Fibroblast of skin of right quadriceps (primary cell): ENCODE measurements at regions not wholly inside any gene's neighbourhood (a gene's known extent, or its start where the extent isn't known, plus 50 kb on each side); places are given as distances from the start of the nearest gene placed in this dataset.
"Not testable (repeated sequence)": the region's sequence is repeated elsewhere in the genome, so short reads cannot be mapped to it uniquely, and the experiment has no call there.

Experiments
- DNase-seq: peaks from one replicate; pipeline ENCODE4 v3.0.0-alpha.2; 2013

DNA sequence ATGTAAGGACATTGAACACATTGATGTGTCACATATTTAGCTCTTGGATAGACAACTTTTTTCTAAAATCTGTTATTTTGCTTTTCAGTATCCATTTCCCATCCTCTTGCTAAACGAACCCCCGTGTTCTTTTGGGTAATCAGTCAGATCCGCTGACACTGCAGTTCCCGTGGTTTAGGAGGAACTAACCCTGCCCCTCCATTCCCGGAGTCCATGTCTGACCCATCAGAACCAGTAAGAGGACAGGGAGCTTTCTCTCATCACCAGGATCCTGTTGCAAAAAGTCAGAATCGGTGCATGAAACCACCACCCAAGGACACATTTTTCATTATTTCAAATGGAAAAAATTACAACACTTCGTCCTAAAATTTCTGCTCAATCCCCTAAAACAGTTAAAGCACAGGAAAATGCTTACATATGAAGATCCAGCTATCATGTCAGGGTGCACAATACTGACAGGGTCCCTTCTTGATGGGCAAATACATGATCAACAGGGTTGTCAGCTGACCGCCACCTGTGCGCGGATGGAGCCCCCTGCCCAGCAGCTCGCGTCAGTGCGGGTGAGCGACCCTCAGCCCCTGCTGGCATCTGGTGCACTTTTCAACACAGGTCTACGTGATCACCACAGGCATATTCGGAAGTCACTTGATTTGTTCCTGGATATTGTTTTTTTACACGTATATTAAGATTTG lies 276.8 kb downstream of the ADGRD1 start:
- DNase-seq, result no peak

DNA sequence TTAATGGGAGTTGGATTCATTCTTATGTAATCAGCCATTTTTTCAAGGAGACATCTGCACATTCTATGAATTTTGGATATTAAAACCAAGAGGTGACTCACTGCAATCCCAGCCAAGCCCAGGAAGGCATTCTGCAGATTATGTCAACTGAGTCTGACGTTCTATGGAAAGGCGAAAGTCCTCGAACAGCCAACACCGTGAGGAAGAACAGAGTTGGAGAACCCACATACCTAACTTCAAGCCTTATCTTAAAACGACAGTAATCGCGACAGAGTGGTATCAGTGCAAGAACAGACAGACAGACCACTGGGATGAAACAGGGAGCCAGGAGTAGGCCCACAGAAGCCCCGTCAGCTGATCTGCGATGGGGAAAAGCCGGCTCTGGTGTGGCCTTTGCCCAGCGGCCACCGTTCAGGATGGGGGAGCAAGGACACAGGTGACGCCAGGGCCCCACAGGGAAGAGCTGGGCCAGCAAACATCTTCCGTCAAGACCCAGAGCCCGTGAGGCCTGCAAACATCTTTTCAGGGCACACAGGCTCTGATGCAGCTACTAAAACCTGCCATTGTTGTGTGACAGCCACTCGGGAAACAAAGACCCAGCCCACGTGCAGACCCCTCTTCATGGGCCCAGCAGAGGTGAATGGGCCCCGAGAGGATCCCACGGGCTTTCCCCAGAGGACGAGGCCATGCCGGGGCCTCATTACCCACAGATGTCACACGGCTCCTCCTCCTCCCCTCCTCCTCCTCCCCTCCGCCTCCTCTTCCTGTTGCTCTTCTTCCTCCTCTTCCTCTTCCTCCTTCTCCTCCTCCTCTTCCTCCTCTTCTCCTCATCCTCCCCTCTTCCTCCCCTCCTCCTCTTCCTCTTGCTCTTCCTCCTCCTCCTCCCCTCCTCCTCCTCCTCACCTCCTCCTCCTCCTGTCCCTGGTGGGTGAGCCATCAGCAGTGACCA lies 277.6 kb downstream of the ADGRD1 start:
- no peak for DNase-seq

DNA sequence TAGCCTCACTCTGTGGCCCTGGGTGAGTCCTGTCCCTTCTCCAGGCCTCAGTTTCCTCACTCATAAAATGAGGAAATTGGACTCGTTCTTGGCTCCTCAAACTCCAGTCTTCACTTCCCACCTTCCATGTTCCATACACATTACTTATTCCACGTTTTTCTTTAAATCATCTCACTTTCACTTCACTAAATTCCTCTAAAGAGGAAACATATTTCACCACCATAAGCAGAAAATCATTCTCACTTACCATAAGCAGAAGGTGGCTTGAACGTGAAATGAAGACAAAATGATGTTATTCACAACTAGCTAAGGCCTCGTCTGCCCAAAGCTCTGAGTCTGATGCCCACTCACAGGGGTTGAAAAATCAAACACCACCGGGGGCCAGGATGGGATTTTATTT lies 278.3 kb downstream of the ADGRD1 start:
- DNase-seq, result no peak

DNA sequence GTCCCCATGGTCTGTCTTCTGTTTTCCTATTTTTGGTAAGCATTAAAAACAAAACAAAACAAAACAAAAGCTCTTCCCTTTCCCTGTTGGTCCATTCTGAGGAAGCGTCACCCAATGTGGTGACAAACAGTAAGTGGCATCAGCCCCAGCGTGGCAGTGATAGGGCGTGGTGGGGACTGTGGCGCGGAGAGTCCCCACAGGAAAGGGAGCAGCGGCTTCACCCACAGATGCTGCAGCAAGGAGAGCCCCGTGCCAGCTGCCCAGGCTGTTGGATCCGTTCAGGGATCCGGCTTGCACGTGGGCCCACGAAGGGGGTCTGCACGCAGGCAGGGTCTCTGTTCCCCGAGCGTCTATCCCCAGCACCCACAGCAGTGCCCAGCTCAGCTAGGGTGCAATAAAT lies 279.2 kb downstream of the ADGRD1 start:
- not testable (repeated sequence) for DNase-seq

DNA sequence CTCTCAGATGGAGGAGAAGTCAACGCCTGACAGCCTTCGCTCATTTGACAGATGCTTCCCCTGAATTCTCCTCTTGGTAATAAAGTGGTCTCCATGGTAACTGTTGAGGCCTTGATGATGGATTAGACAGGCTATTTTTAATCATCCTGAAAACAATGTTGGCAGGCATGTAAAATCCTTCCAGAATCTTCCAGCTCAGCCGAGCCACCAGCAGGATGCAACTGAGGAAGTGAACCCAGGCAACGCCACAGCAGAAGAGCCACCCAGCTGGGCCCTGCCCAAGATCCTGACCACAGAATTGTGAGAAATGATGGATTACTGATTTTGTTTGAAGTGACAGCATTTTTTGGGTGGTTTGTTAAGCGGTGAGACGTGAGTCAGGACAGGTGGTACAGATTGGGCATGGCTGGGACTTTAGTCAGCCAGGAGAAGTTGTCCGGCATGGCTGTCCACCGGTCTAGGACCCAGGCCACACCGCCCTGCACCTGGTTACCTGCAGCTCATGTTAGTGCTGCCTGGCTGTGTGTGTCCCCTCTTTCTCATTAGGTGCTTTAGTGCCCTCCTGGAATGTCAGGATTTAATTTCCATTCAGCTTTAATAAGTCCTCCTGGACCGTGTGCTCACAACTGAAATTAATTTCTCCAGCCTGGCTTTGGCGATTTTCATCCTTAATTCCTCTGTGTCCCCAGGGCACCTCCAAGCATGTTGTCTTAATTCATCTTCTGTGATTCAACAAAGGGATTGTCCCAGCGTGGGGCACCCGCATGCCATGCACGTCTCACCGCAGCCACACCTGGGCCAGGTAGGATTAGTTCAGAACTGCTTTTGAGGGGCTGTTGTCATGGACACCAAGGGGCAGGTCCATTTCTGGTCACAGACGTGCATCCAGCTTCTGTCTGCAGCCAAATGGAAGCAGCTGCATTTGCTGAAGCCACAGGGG lies 280.4 kb downstream of the ADGRD1 start:
- not testable (repeated sequence) for DNase-seq

DNA sequence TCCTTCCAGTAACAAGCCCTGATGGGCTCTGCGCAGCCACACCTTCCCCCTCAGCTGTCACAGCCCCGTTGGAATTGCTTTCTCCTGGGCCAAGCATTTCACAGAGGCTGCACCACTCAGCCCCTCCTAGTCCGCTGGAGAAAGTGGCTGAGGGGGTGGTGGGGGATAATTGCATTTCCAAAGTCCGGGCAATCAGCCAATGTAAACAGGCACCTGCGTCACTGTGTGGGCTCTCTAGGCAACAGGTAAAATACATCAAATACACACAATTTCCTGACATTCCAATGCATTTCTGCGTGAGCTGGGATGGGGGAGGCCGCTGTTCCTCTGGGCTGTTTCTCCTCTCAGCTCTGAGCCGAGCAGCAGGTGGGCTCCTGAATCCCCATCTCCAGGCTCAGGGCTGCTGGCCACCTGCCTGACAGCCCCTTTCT lies 281.1 kb downstream of the ADGRD1 start:
- DNase-seq, result not testable (repeated sequence)

DNA sequence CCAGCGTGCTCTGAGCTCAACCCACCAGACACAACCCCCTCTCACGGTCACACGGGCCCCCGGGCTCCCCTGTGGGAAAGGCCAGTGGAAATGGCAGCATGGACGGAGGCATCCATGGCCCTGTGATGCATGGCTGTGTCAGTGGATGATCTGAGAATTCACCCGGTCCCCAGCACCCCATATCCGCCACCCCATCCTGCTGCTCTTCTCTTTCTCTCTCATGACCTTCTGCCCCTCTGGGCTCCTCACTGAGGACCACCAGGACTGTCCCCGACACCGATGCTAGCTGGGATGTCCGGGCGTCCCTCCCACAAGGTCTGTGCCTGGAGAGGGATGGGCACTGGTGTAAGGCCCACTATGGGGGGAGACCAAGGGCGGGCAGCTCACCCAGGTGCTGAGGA lies 282.2 kb downstream of the ADGRD1 start:
- DNase-seq, result no peak

DNA sequence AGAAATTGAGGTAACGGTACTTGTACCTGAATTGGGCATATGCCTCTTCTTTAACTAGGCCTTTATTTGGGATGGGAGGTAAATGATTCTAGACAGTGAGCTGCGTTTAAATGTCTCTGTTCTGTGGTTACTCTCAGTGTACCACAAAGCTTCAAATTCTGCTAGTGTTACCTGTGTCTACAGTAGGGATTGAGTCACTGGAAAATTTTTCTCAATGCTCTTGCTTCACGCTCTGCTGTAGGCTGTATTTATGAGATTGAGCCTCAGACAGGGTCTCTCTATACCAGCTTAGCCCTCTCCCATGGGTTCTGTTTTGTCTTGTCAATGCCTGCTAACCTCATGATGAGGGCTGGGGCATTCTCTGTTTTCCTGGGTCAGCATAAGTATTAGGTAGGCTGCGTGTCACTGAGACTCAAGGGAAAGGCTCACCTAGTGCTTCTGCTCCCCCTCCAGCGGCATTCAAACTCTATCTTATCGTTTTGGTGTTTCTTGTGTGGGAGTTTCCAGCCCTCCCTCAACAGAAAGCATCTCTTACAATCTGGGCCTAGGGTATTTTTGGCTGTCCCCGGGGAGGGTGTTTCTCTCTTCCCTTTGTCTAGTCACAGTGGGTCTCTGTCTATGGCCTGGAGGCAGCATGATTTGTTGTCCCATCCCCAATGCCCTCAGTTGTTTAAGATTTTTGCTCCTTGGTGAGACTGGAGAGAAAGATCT lies 285.8 kb downstream of the ADGRD1 start:
- no peak for DNase-seq

DNA sequence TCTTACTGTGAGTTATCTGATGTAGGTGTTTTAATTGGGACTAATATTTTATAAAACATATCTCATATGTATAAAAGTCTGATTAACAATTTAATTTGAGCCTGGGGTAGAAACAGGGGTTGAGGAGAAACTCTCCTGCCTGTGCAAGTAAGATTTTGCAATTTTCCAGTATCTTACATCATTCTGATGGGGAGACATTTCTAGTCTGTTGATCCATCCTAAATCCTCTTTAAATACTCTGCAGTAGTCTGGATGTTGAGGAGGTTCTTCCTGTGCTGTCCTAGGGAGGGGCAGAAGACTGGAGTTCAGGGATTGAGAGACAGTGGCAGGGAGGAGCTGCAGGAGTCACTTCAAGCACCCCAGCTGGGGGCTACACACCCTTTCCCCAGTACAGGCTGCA lies 287.8 kb downstream of the ADGRD1 start:
- no peak for DNase-seq

DNA sequence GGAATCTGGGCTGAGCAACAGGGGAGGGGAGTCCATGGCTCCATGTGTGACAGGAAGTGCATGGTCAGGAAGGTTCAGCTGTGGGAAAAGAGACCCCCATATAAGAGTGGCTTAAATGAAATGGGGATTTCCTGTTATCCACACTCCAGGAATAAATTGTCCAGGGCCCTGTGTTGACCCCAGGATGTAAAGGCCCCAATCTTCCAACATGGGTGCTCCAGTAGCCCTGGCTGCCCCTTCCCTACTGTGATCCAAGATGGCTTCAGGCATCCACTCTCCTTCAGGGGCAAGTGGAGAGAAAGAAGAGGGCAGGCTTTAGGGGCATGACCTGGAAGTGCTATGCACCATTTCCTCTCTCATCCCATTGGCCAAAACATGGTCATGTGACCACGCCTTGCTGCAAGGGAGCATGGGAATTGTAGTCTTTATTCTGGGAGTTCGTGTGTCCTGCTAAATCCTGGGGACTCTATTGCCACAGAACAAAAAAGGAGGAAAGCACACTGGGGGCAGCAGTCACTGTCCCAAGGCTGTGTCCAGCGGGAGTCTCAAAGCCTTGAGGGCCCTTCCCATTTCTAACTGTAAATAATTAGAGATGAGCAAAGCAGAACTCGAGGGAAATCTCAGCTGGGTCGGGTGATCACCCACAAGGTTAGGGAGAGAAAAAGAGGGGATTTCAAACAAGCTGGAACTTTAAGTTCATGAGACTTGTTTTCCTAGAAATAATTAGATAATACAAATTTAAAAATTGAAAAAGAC lies 289.2 kb downstream of the ADGRD1 start:
- DNase-seq, result peak; percentile 4

DNA sequence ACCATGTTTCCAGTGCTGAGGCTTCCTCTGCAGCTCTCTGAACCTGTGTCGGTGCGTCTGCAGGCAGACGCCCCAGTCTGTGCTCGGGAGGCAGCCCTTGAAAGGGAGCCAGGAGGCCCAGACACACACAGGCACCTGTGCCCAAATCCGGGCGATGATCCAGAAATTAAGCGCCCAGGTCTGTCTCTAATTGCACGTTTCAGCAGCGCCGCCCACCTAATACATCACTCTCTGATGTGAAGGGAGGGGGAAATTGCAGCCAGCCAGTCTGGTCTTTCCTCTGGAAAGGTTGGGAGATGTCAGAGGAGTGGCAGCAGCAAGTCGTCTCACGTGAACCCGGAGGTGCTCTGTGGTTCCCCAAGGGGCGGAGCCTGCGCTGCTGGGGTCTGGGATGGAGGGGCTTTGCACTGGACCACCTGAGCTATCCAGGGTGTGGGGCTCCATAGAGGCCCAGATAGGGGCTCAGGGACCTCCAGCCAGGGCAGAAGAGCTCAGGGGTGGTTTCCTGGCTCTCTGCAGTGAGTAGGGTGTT lies 290.5 kb downstream of the ADGRD1 start:
- not testable (repeated sequence) for DNase-seq

DNA sequence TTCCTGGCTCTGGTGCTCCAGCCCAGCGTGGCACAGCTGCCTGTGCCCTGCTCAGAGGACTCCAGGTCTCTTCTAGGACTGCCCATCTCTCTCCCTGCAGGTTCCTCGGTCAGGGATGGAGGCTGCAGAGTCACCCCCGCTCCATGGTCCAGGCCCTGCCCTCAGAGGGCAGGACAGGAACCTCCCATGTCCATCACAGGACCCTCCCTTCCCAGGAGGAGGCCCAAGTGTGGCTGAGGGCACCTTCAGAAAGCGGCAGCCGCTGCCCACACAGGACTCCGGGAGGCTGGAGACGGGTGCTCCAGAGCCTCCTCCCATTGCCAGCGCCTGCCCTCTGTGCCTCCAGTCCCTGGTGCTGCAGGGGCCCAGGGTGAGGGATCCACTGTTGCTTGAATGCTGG lies 291.5 kb downstream of the ADGRD1 start:
- DNase-seq, result not testable (repeated sequence)

DNA sequence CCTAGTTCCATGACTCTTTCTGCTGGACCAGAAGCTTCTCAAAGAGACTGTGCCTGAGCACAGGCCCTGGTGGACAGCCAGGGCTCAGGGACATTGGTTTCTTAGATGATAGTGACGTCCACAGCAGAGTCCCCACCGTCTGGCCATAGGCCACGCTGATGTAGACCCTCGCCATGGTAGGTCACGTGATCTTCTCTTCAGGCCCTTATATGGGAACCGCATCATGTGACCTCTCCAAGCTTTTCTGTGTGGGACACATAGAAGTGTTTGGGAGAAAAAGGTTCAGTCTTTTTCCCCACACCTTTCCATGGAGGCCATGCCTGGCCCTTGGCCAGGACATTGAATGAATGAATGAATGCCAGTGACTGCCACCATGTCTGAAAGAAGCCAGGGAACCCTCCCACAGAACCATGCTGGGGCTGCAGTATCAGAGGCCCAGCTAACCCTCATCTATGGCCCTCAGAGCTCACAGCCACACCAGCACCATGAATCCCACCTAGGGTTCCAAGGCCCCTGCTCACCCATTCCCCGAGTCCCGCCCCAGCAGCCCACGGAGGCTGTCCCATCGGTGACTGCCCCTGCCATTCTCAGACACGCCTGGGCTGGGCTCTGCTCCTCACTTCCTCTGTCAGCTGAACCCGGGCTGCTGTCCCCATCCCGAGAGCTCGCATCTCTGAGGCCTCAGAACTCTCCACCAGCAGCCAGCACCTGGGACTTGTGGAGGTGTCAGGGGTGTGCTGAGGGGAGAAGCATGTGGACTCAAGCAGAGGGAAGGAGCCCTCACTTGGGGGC lies 292.1 kb downstream of the ADGRD1 start:
- no peak for DNase-seq

DNA sequence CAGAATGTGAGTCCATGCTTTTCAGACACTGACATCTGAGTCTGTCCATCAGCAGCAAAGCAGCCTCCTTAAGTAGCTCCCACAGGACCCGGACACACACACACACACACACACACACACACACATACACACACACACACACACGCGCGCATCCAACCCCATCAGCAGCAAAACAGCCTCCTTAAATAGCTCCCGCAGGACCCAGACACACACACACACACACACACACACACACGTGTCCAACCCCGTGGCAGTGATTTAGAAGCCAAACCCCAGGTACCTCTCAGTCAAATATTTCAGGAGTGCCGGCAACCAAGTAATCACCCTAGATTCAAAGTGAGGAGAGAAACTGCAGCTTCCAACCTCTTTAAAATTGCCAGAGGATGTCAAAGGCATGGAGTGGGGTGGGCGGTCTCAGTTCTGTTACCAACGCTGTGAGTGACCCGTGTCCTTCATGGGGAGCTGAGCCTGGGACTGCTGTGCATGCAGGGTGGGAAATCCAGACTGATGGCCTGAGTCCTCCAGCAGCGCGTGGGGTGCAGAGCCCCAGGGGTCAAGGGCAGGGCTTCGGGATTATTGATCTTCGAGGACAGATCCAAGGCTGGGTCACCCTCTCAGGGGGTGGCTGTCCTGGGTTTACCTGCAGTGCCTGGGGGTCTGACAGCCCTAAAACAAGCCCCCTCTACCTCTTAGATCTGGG lies 293.5 kb downstream of the ADGRD1 start:
- DNase-seq, result not testable (repeated sequence)

DNA sequence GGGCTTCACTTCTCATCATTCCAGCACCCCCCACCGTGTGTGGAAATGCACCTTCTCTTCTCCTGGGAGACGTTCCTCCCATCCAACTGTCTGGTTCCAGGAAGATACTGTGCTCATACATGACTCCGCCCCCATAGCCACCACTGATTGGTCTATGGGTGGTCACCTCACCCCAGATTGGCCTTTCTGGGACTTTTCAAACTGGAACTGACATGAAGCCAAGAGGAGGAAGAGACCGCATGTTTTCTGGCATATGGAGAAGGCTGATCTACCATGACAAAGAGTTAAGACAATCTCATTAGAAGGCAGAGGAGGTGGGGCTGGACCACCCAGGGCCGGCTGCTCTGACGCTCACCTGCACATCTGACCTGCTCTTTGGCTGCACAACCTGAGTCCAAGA lies 294.2 kb downstream of the ADGRD1 start:
- DNase-seq, result not testable (repeated sequence)

DNA sequence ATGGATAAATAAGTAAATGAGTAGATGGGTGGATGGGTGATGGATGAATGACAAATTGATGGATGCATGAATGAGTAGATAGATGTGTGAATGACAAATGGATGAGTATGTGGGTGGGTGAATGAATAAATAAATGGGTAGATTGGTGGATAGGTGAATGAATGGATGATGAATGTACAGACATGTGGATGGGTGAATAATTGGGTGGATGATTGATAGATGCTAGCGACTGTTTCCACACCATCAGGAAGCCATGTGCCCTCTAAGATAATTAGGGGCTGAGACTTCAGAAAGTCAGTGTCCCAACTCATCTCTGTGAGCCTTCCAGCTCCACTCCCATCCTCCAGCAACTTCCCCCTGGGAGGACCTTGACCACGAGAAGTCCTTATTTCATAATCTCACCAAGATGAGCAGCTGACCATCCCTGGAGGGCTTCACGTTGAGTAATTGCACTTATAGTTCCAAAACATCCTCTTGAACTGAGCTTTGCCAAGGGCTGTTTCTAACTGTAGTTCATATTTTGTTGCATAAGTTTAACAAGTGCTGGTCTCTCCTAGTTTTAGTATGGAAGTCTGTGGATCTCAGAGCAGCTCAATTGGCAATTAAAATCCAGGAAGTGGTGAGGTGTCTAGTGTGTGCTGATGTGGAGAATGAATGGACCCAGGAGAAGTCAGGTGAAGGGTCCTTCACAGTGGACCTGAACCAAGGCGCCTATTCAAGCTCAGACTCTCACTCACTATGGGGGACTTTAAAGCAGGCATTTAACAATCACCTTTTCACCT lies 295.7 kb downstream of the ADGRD1 start:
- DNase-seq, result no peak

DNA sequence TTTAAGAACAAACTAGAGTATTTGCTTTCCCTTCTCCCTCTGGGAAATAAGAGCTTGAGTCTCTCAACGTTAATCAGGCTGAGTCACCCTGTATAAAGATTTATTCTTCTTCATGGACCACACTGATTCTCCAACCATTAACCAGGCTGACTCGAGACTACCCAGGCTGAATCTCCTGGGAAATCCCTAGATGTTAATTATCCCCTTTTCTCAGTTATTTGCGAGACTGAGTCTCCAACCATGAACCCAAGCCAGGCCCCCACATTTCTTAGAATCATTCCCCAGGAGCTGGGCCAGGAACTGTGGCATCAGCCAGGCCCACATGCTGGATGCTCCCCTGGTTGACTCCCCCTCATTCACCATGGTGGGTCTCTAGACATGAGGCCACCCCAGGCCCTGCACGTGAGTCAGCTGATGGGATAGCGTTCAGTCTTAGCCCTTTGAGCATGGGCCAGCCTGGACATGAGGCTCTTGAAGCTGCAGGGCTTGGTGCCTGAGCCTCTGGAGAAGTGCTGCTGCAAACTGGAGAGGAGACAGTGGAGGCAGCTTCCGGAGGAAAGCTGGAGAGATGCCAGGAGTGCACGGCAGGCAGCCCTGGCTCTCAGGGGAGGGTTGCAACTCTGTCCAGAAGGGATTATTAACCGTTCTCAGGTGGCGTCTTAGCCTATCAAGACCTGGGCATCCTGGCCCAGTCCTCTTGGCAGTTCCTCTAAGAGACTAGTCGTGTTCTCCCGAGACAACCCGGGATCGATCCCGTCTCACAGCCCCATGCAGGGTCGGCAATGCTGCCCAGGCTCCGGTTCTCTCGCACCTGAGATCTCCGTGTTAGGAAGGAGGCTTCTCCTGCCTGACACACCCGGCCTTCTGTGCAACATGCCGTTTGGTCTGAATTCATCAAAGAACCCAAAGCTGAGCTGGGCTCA lies 296.6 kb downstream of the ADGRD1 start:
- no peak for DNase-seq

DNA sequence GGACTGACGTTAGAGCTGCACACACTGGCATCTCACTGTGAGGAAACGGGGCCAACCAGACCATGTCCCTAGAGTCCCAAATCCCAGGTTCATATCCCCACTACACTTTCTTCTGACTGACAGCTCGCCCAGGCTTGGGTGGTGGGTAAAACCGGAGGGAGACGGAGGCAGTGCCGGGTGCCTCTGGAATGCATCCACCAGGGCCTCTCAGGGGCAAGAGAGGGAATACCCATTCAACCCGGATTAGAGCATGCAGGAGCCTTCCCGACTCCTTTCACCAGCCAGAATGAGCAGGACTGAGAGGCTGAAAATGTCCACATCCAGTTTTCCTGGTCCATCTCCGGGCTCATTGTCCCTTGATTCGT lies 297.2 kb downstream of the ADGRD1 start:
- no peak for DNase-seq
